ENCODE measurements at regions not wholly inside any gene's neighbourhood (a gene's known extent, or its start where the extent isn't known, plus 50 kb on each side); places are given as distances from the start of the nearest gene placed in this dataset.

GRCh38 chr4:109378076-109378475 lies 55.5 kb upstream of the SEC24B start:
- Histone ChIP-seq H2BK120ac (replicated peaks; ENCODE audit: low read depth, low read length) (no peak overlapping the region), H3K36me3 (ENCODE audit: control insufficient read depth in 2 of 4, insufficient read depth in 4 of 4, low read length in 3 of 4) (no peaks in the 10 kb centered on the region), H3K79me1 (ENCODE audit: low read depth, low read length) (no peaks in the 10 kb centered on the region), H3K9me3 (ENCODE audit: insufficient read depth in 2 of 2, low read depth in 1 of 2, low read length in 1 of 2) (no peaks in the 10 kb centered on the region), H2BK20ac (ENCODE audit: low read length) (no peak overlapping the region), H3K4me2 (ENCODE audit: insufficient read depth in 1 of 2, low read depth in 2 of 2, low read length in 2 of 2) (no peak overlapping the region), H2BK12ac (ENCODE audit: low read depth, low read length) (no peak overlapping the region), H3K18ac (ENCODE audit: extremely low read depth, low read length) (no peak overlapping the region), H2BK5ac (ENCODE audit: low read depth, low read length) (no peak overlapping the region), H4K8ac (ENCODE audit: extremely low read depth, insufficient read depth, low read length) (no peak overlapping the region), H3K23ac (ENCODE audit: insufficient read length) (no peak overlapping the region), H2AK5ac (ENCODE audit: low read depth, low read length) (no peak overlapping the region), H3K23me2 (ENCODE audit: low read depth, low read length) (no peaks in the 10 kb centered on the region), H3K4me1 (replicated peaks in 1 of 4; ENCODE audit: control insufficient read depth in 3 of 4, insufficient read depth in 4 of 4, low read length in 3 of 4) (no peaks in the 10 kb centered on the region), H2AFZ (ENCODE audit: low read length) (peak overlapping the region; percentile 40; the same call in 1 of the 2 replicates), H3K9ac (replicated peaks in 1 of 4; ENCODE audit: extremely low read depth in 1 of 4, low read depth in 3 of 4, low read length in 3 of 4) (no peak overlapping the region), H3K27ac (ENCODE audit: low read depth, low read length) (no peak overlapping the region), H3K27me3 (replicated peaks in 1 of 4; ENCODE audit: control insufficient read depth in 3 of 4, extremely low read depth in 1 of 4, insufficient read depth in 3 of 4, low read length in 3 of 4) (no peaks in the 10 kb centered on the region), H3K56ac (replicated peaks; ENCODE audit: insufficient read length, low read depth, low read length) (no peak overlapping the region), H4K5ac (ENCODE audit: insufficient read length, low read depth, low read length) (no peak overlapping the region), H4K91ac (replicated peaks; ENCODE audit: insufficient read length, low read length) (no peak overlapping the region), H3K4ac (replicated peaks; ENCODE audit: insufficient read length, low read depth, low read length) (no peak overlapping the region), H3K79me2 (ENCODE audit: control insufficient read depth in 1 of 2, insufficient read depth in 2 of 2, low read length in 2 of 2) (no peaks in the 10 kb centered on the region), H3K4me3 (ENCODE audit: extremely low read depth in 1 of 4, insufficient read depth in 2 of 4, low read depth in 3 of 4, low read length in 4 of 4) (no peak overlapping the region), H2BK15ac (ENCODE audit: low read length) (no peak overlapping the region), H4K20me1 (replicated peaks in 1 of 2; ENCODE audit: control insufficient read depth in 1 of 2, insufficient read depth in 2 of 2, low read length in 2 of 2) (no peaks in the 10 kb centered on the region), H3K14ac (ENCODE audit: insufficient read length) (no peak overlapping the region)
- POLR2A ChIA-PET (ENCODE audit: partially characterized antibody), result no interaction called here
- CTCF ChIA-PET (ENCODE audit: partially characterized antibody), result no interaction called here
- FAIRE-seq (no peak), DNase-seq (ENCODE audit: low read depth in 1 of 2, low spot score in 2 of 2) (no peak)
- WGBS, 2 experiments (ENCODE audit: extremely low coverage in 1 of 2, insufficient coverage in 1 of 2, insufficient read length in 1 of 2, insufficient replicate concordance in 2 of 2, low coverage in 1 of 2, low lambda C conversion rate in 2 of 2, missing lambda C conversion rate in 1 of 2), result 92% methylated on average over 3 of the region's 3 CpGs; no CpG with 5 or more reads in 1 of the 2 experiments
- TF ChIP-seq TAF1 (IDR thresholded peaks at IDR 0.05; ENCODE audit: low read depth, low read length) (no peak), BACH1 (IDR thresholded peaks at IDR 0.05; ENCODE audit: low read length) (no peak), GTF2F1 (IDR thresholded peaks at IDR 0.05; ENCODE audit: borderline replicate concordance, low read depth, low read length) (no peak), RBBP5 (IDR thresholded peaks at IDR 0.05; ENCODE audit: borderline replicate concordance, low read depth, low read length) (no peak), CHD1 (IDR thresholded peaks at IDR 0.05; ENCODE audit: low read depth, low read length) (no peak), RFX5 (IDR thresholded peaks at IDR 0.05; ENCODE audit: borderline replicate concordance, low read depth, low read length) (no peak), SUZ12 (IDR thresholded peaks at IDR 0.05; ENCODE audit: low read length) (no peak), BRCA1 (IDR thresholded peaks at IDR 0.05; ENCODE audit: low read depth, low read length) (no peak), SIN3A (conservative IDR thresholded peaks at IDR 0.05 in 1 of 2, IDR thresholded peaks at IDR 0.05 in 1 of 2; ENCODE audit: low read depth in 1 of 2, low read length in 2 of 2) (no peak), FOSL1 (IDR thresholded peaks at IDR 0.05; ENCODE audit: insufficient read depth, low read depth, low read length) (no peak), SP4 (IDR thresholded peaks at IDR 0.05; ENCODE audit: low read length) (no peak), CEBPB (IDR thresholded peaks at IDR 0.05; ENCODE audit: low read depth, low read length) (no peak)
- TF ChIP-seq, protein P1, sequence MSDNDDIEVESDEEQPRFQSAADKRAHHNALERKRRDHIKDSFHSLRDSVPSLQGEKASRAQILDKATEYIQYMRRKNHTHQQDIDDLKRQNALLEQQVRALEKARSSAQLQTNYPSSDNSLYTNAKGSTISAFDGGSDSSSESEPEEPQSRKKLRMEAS (IDR thresholded peaks at IDR 0.05), result no peak
- TF ChIP-seq, protein P2, sequence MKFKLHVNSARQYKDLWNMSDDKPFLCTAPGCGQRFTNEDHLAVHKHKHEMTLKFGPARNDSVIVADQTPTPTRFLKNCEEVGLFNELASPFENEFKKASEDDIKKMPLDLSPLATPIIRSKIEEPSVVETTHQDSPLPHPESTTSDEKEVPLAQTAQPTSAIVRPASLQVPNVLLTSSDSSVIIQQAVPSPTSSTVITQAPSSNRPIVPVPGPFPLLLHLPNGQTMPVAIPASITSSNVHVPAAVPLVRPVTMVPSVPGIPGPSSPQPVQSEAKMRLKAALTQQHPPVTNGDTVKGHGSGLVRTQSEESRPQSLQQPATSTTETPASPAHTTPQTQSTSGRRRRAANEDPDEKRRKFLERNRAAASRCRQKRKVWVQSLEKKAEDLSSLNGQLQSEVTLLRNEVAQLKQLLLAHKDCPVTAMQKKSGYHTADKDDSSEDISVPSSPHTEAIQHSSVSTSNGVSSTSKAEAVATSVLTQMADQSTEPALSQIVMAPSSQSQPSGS (IDR thresholded peaks at IDR 0.05; ENCODE audit: low read length), result no peak
